ENCODE measurements at regions not wholly inside any gene's neighbourhood (a gene's known extent, or its start where the extent isn't known, plus 50 kb on each side); places are given as distances from the start of the nearest gene placed in this dataset.

- Mint-ChIP-seq H3K36me3 (ENCODE audit: low read depth) (no peaks in the 10 kb centered on the region), H3K9me3 (no peaks in the 10 kb centered on the region), H3K4me3 (no peak overlapping the region), H3K4me1 (no peaks in the 10 kb centered on the region), H3K27me3 (ENCODE audit: insufficient read depth, low read depth, poor library complexity) (no peaks in the 10 kb centered on the region), H3K27ac (no peak overlapping the region)
- Histone ChIP-seq H3K4me2 (no peak overlapping the region), H3F3A (replicated peaks; ENCODE audit: low read depth) (no peaks in the 10 kb centered on the region), H3K4me3 (no peak overlapping the region), H3K27me3 (ENCODE audit: insufficient read depth) (no peaks in the 10 kb centered on the region), H4K20me1 (replicated peaks; ENCODE audit: insufficient read depth) (no peaks in the 10 kb centered on the region), H3K4me1 (ENCODE audit: insufficient read depth) (no peaks in the 10 kb centered on the region), H3K9me2 (ENCODE audit: insufficient read depth) (no peaks in the 10 kb centered on the region; the same call in 1 of the 2 replicates), H2AFZ (no peak overlapping the region), H3K27ac (ENCODE audit: low read depth) (no peak overlapping the region), H3K79me2 (replicated peaks; ENCODE audit: insufficient read depth) (no peaks in the 10 kb centered on the region), H3K36me3 (ENCODE audit: insufficient read depth) (no peaks in the 10 kb centered on the region)
- TF ChIP-seq CTCF (conservative IDR thresholded peaks at IDR 0.05; ENCODE audit: low read depth in 2 of 2), result no peak
- TF ChIP-seq ZNF462 (CRISPR knock-in tag; IDR thresholded peaks at IDR 0.05), result no peak
- TF ChIP-seq STAT1 (IDR thresholded peaks at IDR 0.05; ENCODE audit: unreplicated experiment), result no peak
- TF ChIP-seq EZH2phosphoT487 (IDR thresholded peaks at IDR 0.05; ENCODE audit: unreplicated experiment), result no peak
- TF ChIP-seq POLR2AphosphoS5 (IDR thresholded peaks at IDR 0.05; ENCODE audit: low read depth), result no peak
- no peak for TF ChIP-seq NANOG (IDR thresholded peaks at IDR 0.05; ENCODE audit: borderline replicate concordance)
- no peak for TF ChIP-seq ETS1 (IDR thresholded peaks at IDR 0.05)
- TF ChIP-seq ZNF114 (CRISPR knock-in tag; IDR thresholded peaks at IDR 0.05), result no peak
- no peak for TF ChIP-seq JUNB (IDR thresholded peaks at IDR 0.05; ENCODE audit: unreplicated experiment)
- TF ChIP-seq ZNF331 (CRISPR knock-in tag; IDR thresholded peaks at IDR 0.05; ENCODE audit: low read depth), result no peak
- TF ChIP-seq REST (IDR thresholded peaks at IDR 0.05; ENCODE audit: unreplicated experiment), result no peak
- TF ChIP-seq CREB1 (CRISPR knock-in tag; IDR thresholded peaks at IDR 0.05; ENCODE audit: low read depth), result no peak
- TF ChIP-seq EZH2 (IDR thresholded peaks at IDR 0.05; ENCODE audit: low read depth, unreplicated experiment), result no peak
- no peak for DNase-seq (ENCODE audit: low spot score)
- ATAC-seq, result no peak
Observed at GRCh38 chr2:133828913-133829312, 260.6 kb upstream of the NCKAP5 start.

Measured in GM23338 (cell line).